ENCODE measurements at regions not wholly inside any gene's neighbourhood (a gene's known extent, or its start where the extent isn't known, plus 50 kb on each side); places are given as distances from the start of the nearest gene placed in this dataset.
"Not testable (repeated sequence)": the region's sequence is repeated elsewhere in the genome, so short reads cannot be mapped to it uniquely, and the experiment has no call there.

GRCh38 chr6:109257494-109257893, 124.8 kb downstream of the CD164 start:
- no peak for DNase-seq (ENCODE audit: low read depth)
- no peak overlapping the region for H3K4me3 ChIP-seq (ENCODE audit: low read length)
- TF ChIP-seq CTCF (conservative IDR thresholded peaks at IDR 0.05; ENCODE audit: low read length), result no peak

GRCh38 chr6:109255946-109256640, 126.2 kb downstream of the CD164 start:
- H3K4me3 ChIP-seq (ENCODE audit: low read length), result no peak overlapping the region
- peak; percentile 25 for DNase-seq (ENCODE audit: low read depth)
- no peak for TF ChIP-seq CTCF (conservative IDR thresholded peaks at IDR 0.05; ENCODE audit: low read length)

GRCh38 chr6:109255087-109255486, 127.2 kb downstream of the CD164 start:
- no peak for TF ChIP-seq CTCF (conservative IDR thresholded peaks at IDR 0.05; ENCODE audit: low read length)
- no peak for DNase-seq (ENCODE audit: low read depth)
- no peak overlapping the region for H3K4me3 ChIP-seq (ENCODE audit: low read length)

- no peak for DNase-seq (ENCODE audit: low read depth)
- TF ChIP-seq CTCF (conservative IDR thresholded peaks at IDR 0.05; ENCODE audit: low read length), result no peak
- H3K4me3 ChIP-seq (ENCODE audit: low read length), result no peak overlapping the region
Measured at GRCh38 chr6:109253366-109253765, 128.9 kb downstream of the CD164 start.

GRCh38 chr6:109252261-109253041, 129.8 kb downstream of the CD164 start:
- DNase-seq (ENCODE audit: low read depth), result no peak
- no peak overlapping the region for H3K4me3 ChIP-seq (ENCODE audit: low read length)
- no peak for TF ChIP-seq CTCF (conservative IDR thresholded peaks at IDR 0.05; ENCODE audit: low read length)

GRCh38 chr6:109251839-109252238, 130.4 kb downstream of the CD164 start:
- DNase-seq (ENCODE audit: low read depth), result no peak
- no peak for TF ChIP-seq CTCF (conservative IDR thresholded peaks at IDR 0.05; ENCODE audit: low read length)
- no peak overlapping the region for H3K4me3 ChIP-seq (ENCODE audit: low read length)

GRCh38 chr6:109250544-109251156, 131.6 kb downstream of the CD164 start:
- not testable (repeated sequence) for H3K4me3 ChIP-seq (ENCODE audit: low read length); DNase-seq (ENCODE audit: low read depth)

All from AG10803 (cell line).